Prostate gland (tissue), 2 donors: ENCODE measurements at regions not wholly inside any gene's neighbourhood (a gene's known extent, or its start where the extent isn't known, plus 50 kb on each side); places are given as distances from the start of the nearest gene placed in this dataset.

ENCODE experiments used
- POLR2AphosphoS5 ChIP-seq: sonication (generic); formaldehyde crosslinking; IDR thresholded peaks from one replicate; pipeline ENCODE4 v1.6.1; 2017; ENCODE audit warnings: antibody characterized with exemption
- TF ChIP-seq, protein P1 (sequence below), 4 experiments: fragments of 200-600 bp in 2 of 4; fragments of 450-650 bp in 2 of 4; sonication (generic) in 2 of 4; IDR thresholded peaks; 1 replicate in 3 of 4; 2 replicates in 1 of 4; pipeline ENCODE4 v1.5.1; 2016 to 2019; ENCODE audit warnings: antibody characterized with exemption in 4 of 4, mild to moderate bottlenecking in 2 of 4, moderate library complexity in 2 of 4

DNA sequence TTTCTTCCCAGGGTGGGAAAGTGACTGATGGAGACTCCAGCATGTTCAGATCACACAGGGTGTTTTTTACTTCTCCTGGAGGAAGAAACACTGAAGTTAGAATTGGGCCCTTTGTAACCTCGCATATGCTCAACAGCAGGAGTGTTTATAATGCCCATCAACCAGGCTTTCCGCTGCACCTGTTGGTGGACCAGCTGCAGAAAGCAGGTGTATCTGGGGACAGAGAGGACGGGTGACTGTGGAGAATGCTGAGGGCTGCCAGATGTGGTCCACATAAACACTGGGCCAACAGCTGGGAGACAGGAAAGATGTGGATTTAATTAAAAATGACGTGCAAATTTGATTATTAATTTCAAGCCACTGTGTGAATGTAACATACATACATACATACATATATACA is 335.5 kb upstream of the SPRED2 start:
- TF ChIP-seq, protein P1, sequence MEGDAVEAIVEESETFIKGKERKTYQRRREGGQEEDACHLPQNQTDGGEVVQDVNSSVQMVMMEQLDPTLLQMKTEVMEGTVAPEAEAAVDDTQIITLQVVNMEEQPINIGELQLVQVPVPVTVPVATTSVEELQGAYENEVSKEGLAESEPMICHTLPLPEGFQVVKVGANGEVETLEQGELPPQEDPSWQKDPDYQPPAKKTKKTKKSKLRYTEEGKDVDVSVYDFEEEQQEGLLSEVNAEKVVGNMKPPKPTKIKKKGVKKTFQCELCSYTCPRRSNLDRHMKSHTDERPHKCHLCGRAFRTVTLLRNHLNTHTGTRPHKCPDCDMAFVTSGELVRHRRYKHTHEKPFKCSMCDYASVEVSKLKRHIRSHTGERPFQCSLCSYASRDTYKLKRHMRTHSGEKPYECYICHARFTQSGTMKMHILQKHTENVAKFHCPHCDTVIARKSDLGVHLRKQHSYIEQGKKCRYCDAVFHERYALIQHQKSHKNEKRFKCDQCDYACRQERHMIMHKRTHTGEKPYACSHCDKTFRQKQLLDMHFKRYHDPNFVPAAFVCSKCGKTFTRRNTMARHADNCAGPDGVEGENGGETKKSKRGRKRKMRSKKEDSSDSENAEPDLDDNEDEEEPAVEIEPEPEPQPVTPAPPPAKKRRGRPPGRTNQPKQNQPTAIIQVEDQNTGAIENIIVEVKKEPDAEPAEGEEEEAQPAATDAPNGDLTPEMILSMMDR (IDR thresholded peaks at IDR 0.05) = no peak
- no peak for TF ChIP-seq POLR2AphosphoS5
